ENCODE measurements at regions not wholly inside any gene's neighbourhood (a gene's known extent, or its start where the extent isn't known, plus 50 kb on each side); places are given as distances from the start of the nearest gene placed in this dataset.
"Not testable (repeated sequence)": the region's sequence is repeated elsewhere in the genome, so short reads cannot be mapped to it uniquely, and the experiment has no call there.

- DNase-seq = no peak
Observed at GRCh38 chr4:170248029-170248428, 158.3 kb upstream of the AADAT start.

- no peak for DNase-seq
Observed at GRCh38 chr4:170247596-170247995, 157.8 kb upstream of the AADAT start.

DNA sequence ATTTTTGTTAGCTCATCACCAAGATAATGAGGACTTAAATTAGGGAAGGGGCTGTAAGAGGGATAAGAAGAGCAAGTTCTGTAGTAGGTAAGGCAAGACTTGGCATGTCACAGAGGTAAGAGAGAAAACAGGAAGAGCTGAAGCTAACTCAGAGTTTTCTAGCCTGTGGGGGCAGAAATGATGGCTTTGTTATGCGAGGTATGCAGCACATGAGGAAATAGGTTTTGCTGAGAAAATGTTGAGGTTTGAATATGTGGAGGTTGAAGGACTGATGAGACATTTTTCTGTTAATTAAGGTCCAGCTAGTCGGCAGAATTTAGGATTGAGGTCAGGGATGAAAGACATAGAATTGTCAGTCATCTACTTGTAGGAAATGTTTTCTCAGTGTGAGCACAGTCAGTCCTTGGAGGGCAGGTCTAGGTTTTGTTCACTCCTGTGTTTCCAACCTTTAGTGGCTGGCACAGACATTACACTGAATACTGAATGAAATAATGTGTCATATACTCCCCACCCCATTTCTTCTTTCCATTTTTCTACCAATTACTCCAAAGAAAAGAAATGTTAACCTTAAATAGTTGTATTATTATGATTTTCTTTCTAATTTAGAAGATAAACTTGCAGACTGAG, 154.0 kb upstream of the AADAT start:
- no peak for DNase-seq

GRCh38 chr4:170242471-170242870, 152.7 kb upstream of the AADAT start:
- no peak for DNase-seq

DNA sequence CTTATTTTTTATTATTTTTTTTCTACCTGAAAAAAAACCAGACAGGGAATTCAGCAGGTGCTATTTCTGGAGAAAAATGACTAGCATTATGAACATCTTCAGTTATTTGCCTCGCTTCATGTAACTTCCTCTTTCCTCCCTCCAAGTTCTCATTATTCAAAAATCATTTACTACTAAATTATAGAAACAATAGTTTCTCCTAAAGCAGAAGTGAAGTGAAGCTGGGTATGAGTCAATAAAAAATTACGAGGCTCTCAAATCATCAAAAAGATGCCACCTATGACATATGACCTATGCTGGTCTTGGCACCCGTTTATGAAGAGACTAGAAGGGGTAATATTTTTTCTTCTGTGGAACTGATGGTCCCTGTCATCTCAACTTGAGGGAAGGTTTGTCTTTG, 145.0 kb upstream of the AADAT start:
- no peak for DNase-seq

DNA sequence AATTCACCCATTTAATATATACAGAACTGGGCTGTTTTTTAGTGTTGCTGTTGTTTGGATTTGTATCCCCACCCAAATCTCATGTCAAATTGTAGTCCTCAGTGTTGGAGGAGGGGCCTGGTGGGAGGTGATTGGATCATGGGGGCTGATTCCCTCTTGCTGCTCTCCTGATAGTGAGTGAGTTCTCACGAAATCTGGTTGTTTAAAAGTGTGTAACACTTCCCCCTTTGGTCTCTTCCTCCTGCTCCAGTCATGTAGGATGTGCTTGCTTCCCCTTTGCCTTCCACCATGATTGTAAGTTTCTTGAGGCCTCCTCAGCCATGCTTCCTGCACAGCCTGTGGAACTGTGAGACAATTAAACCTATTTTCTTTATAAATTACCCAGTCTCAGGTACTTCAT, 141.6 kb upstream of the AADAT start:
- no peak for DNase-seq

DNA sequence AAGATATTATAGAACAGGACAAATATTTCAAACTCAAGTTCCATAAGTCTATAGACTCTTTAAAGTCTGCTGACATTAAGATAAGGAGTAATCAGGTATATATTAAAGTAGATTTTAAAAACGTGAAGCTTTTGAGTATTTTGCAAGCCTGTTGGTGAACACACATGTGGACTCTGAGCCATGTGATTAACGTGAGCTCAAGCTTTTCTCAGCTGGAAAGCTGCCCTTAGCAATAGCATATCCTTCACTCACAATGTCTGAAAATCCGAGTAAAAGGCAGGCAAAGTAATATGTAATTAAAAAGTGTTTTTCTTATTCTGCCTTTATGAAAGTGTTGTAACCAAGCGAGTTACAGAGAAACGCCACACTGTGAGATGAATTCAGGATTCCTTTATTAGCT, 140.5 kb upstream of the AADAT start:
- DNase-seq = no peak

DNA sequence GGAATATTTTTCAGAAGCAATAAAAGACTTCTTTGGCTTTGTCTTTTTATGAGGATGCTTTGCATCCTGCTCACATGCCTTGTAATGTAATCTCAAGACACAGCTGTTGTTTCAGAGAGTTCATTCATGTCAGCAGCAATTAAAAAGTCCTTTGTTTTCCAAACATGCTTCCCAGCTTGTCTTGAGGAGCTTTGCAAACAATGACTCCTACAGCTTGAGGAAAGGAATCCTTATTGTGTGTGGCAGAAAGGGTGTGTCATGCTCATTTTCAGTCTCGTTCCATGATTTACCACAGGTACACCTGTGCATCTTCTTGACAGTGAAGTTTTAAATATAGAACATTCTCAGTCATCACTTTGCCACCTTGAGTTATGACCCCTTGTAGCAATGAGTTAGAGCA, 139.2 kb upstream of the AADAT start:
- no peak for DNase-seq

GRCh38 chr4:170227928-170228327, 138.2 kb upstream of the AADAT start:
- DNase-seq = no peak

DNA sequence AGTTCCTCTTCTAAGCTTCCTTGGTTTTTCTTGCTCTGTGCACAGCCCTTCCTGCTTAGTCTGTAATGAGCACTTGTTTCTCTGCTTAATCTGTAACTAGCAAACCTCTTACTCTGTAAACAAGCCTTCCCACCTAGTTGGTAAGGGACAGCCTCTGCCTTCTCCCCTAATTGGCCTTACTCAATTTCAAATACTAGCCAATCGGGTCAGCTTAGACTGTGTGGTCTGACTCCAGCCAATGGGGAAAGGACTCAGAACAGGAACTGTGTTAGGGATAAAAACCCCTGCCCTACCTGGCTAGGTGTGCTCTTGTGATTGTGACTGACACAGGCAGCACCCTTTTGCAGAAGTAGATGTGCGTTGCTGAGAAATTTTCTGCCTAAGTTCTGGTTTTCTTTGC, 136.5 kb upstream of the AADAT start:
- DNase-seq = no peak

- DNase-seq = no peak
Observed at GRCh38 chr4:170214731-170215130, 125.0 kb upstream of the AADAT start.

DNA sequence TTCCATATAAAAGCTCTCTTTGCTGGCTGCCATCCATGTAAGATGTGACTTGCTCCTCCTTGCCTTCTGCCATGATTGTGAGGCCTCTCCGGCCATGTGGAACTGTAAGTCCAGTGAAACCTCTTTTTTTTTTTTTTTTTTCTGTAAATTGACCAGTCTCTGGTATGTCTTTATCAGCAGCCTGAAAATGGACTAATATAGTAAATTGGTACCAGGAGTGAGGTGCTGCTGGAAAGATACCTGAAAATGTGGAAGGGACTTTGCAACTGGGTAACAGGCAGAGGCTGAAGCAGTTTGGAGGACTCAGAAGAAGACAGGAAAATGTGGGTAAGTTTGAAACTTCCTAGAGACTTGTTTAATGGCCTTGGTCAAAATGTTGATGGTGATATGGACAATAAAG, 124.3 kb upstream of the AADAT start:
- DNase-seq = no peak

DNA sequence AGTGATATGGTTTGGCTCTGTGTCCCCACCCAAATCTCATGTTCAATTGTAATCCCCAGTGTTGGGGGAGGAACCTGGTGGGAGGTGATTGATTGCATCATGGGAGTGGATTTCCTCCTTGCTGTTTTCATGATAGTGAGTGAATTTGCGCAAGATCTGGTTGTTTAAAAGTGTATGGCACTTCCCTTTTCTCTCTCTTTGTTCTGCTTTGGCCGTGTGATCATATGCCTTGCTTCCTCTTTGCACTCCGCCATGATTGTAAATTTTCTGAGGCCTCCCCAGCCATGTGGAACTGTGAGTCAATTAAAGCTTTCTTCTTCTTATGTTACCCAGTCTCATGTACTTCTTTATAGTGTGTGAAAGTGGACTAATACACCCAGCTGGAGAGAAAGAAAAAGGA, 113.0 kb upstream of the AADAT start:
- DNase-seq = no peak

DNA sequence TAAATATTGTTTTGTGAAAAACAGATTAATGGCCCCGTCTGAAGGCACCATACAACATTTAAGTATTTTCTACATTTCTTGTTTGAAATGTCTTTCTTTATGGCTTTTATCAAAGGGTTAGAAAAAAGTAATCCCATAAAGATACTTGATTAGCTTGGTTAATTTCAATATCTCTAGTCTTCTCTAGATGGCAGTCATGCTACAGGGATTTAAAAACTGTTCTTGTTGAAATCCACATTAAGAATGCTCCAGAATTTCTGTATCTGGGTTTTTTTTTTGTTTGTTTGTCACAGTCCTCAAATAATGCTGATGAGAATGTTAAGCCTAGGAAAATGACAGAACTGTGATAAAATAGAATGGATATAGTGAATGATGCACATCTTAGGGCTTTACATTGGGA, 109.0 kb upstream of the AADAT start:
- no peak for DNase-seq

DNA sequence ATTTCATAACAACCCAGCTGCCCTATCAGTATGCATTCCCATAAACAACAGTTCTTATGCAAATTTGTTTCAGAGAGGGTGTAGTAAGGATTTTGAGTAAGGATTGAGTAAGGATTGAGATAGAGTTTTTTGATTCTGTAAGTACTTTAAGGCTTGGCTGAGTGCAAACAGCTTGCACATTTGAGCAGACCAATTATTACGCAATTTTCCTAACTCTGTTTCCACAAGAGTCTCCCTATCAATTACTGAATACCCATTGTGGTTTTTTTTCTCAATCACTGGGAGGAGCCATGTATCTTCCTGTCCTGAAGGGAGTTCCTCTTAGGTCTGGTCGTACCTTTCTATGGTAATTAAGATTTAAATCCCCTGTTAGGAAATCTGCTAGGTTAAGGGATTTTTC, 105.0 kb upstream of the AADAT start:
- DNase-seq = not testable (repeated sequence)

- DNase-seq = no peak
Observed at GRCh38 chr4:170193496-170193895, 103.7 kb upstream of the AADAT start.

DNA sequence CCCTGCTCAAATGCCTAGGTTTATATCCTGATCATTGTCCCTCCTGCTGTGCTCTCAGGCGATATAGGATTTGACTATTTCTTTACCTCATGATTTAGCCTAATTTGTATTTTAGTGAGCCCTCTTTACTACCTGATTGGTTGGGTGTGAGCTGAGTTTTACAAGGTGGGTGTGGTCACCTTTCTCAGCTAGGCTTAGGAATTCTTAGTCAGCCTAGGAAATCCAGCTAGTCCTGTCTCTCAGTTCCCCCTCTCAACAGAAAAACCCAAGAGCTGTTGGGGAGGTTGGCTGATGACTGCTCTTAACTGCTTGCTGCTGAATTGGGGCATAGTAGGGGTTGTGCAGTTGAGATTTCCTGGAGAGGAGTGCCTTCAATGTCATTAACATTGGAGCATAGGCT, 100.5 kb upstream of the AADAT start:
- no peak for DNase-seq

GRCh38 chr4:170170861-170171260, 81.1 kb upstream of the AADAT start:
- DNase-seq = no peak

DNA sequence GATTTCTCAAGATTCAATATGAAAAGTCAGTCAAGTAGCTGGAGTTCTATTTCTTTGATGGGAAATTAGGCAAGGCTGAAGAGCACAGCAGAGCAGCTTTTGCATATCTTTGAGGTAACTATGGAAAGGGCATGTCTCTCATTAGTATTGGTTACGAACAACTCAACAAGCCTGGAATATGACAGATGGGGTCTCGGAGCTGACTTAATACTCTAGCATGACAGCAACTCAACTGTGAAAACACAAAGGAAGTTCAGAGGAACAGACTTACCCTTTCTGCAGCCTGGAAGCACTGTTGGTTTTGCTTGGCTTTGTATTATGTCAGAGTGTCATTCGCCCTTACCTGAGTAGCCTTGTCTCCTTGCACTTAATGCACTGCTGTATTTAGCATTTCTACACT, 79.9 kb upstream of the AADAT start:
- no peak for DNase-seq

DNA sequence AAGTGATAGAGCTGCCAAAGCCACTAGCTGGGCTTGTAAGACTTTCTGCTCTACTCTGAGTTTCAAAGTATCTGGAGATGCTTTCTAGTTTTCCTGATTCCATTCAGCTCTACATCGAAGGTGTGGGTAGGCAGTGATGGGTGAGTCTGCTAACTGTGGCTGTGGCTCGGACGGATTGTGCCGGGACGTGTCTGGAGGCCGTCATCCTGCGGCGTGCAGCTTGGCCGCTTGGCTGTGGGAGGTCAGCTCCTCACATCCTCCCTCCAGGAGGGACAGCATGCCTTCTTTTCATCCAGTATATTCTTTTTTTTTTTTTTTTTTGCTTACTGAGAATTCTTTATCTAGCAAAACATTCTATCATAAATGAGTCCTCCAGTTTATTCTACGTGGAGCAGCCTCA, 77.9 kb upstream of the AADAT start:
- DNase-seq = no peak

GRCh38 chr4:170166193-170166592, 76.4 kb upstream of the AADAT start:
- DNase-seq = not testable (repeated sequence)

- no peak for DNase-seq
Observed at GRCh38 chr4:170162416-170162815, 72.7 kb upstream of the AADAT start.

DNA sequence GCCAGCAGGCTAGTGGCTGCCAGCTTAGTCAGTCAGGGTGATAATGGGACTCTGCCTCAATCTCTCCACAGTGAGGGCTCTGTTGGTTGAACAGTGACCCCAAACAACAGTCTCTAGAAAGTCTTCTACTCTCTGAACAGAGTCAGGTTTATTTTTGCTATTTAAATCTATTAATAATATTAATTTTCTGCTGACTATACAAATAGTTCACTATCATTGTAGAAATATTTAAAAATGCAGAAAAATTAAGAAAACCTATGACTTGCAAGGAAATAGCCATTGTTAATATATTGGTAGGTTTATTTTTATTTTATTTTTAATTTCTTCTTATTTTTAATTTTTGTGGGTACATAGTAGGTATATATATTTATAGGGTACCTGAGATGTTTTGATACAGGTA, 67.9 kb upstream of the AADAT start:
- DNase-seq = no peak

- DNase-seq = no peak
Observed at GRCh38 chr4:170145120-170145519, 55.4 kb upstream of the AADAT start.

DNA sequence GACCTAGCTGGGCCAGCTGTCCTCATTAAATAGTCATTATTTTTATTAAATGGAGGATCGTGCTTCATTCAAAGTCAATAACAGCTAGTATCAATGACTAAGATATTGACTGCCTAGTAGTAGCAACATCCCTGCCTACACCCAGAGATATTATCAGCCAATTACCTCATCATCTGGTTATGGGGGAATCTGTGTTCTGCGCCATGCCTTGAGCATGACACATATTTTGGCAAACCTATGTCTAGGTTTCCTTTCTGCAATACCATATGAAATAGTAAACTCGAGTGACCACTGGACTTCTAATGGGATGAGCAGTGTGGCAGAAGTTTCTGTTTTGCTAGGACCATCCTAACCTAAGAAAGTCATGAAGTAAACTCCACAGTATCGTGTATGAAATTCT, 50.0 kb upstream of the AADAT start:
- DNase-seq = no peak
